ENCODE measurements at regions not wholly inside any gene's neighbourhood (a gene's known extent, or its start where the extent isn't known, plus 50 kb on each side); places are given as distances from the start of the nearest gene placed in this dataset.

DNA sequence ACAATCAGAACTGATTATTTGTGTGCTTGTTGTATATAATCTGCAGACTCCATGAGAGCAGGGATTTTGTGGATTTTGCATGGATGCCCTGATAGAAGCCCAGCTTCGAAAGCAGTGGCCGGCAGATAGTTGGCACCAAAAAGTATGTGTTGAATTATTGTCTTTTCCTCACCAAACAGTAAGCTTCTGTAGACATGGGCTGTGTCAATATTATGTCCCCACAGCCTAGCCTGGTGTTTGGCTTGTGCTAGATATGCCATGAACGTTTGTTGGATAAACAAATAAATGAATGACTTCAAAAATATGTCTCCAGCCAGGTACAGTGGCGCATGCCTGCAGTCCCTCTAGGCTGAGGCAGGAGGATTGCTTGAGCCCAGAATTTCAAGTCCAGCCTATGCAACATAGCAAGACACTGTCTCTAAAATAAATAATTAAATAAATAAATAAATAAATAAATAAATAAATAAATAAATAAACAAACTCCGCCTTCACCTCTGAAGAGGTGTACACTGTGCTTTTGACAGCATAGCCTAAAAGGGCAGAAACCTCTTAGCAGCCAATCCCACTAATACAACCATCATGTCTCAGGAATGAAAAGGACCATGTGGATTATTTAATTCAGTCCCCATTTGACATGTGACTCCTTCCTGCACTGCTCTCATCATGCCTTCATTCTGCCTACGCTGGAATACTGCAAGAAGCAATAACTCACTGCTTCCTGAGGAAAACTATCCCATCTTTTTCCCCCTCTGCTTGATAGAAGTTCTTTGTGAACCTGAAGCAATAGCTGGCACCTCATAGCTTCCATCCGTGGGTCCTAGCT is 335.2 kb downstream of the FBXW7 start:
- Histone ChIP-seq H3K9me3 (ENCODE audit: control insufficient read depth in 2 of 2, low read length in 2 of 2) (no peaks in the 10 kb centered on the region), H3K27ac (ENCODE audit: low read depth in 2 of 2, low read length in 2 of 2) (no peak overlapping the region), H3K27me3 (ENCODE audit: control insufficient read depth in 2 of 2, insufficient read depth in 2 of 2, low read length in 2 of 2) (no peaks in the 10 kb centered on the region), H3K4me1 (ENCODE audit: control insufficient read depth in 2 of 2, insufficient read depth in 2 of 2, low read length in 2 of 2) (no peaks in the 10 kb centered on the region), H3K36me3 (ENCODE audit: control insufficient read depth in 2 of 2, insufficient read depth in 2 of 2, low read length in 2 of 2) (no peaks in the 10 kb centered on the region), H3K4me3 (ENCODE audit: low read length in 2 of 2) (no peak overlapping the region), H3K9ac (ENCODE audit: low read depth in 1 of 2, low read length in 2 of 2) (no peak overlapping the region)

DNA sequence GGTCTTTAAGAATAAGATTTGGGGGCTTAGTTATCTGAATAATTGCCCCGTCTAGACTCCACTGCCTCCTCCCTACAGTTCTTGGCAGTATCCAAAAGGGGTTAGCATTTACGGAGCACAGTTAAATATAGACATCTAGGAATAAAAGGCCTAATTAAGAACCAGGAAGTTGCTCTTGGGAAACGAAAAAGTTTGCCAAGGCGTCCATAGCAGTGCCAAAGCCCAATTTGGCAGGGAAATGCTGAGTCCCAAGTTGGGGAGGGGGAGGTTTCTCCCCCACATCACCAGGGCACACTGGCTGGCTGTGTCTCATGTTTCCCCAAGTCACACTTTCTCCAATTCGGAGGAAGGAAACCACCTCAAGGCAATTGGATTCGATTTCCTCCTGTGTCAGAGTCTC is 338.7 kb downstream of the FBXW7 start:
- Histone ChIP-seq H3K27me3 (ENCODE audit: control insufficient read depth in 2 of 2, insufficient read depth in 2 of 2, low read length in 2 of 2) (no peaks in the 10 kb centered on the region), H3K4me3 (ENCODE audit: low read length in 2 of 2) (no peak overlapping the region), H3K4me1 (ENCODE audit: control insufficient read depth in 2 of 2, insufficient read depth in 2 of 2, low read length in 2 of 2) (no peaks in the 10 kb centered on the region), H3K27ac (ENCODE audit: low read depth in 2 of 2, low read length in 2 of 2) (no peak overlapping the region), H3K9me3 (ENCODE audit: control insufficient read depth in 2 of 2, low read length in 2 of 2) (no peaks in the 10 kb centered on the region), H3K36me3 (ENCODE audit: control insufficient read depth in 2 of 2, insufficient read depth in 2 of 2, low read length in 2 of 2) (no peaks in the 10 kb centered on the region), H3K9ac (ENCODE audit: low read depth in 1 of 2, low read length in 2 of 2) (no peak overlapping the region)

DNA sequence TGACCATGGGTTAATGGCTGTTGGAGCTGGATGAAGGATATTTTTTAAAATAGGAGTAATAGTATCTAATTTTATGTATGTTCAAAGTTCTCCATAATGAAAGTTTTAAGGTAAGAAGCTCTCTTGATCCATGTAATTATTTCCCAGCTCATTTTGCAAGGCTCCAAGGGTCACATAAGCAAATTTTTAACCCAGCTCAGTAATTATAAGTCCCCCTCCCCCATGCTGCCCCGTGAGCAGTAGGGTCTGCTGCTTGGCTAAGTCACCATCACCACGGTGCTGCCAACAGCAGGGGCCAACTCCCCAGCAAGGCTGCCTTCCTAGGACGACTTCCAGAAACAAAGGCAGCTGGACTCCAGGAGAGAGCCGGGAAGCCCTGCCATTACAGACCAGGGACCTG is 340.0 kb downstream of the FBXW7 start:
- Histone ChIP-seq H3K4me1 (ENCODE audit: control insufficient read depth in 2 of 2, insufficient read depth in 2 of 2, low read length in 2 of 2) (no peaks in the 10 kb centered on the region), H3K9me3 (ENCODE audit: control insufficient read depth in 2 of 2, low read length in 2 of 2) (no peaks in the 10 kb centered on the region), H3K27ac (ENCODE audit: low read depth in 2 of 2, low read length in 2 of 2) (no peak overlapping the region), H3K36me3 (ENCODE audit: control insufficient read depth in 2 of 2, insufficient read depth in 2 of 2, low read length in 2 of 2) (no peaks in the 10 kb centered on the region), H3K27me3 (ENCODE audit: control insufficient read depth in 2 of 2, insufficient read depth in 2 of 2, low read length in 2 of 2) (peaks cover 0 to under 1% of the 10 kb centered on the region in 2 donors), H3K9ac (ENCODE audit: low read depth in 1 of 2, low read length in 2 of 2) (no peak overlapping the region), H3K4me3 (ENCODE audit: low read length in 2 of 2) (no peak overlapping the region)

DNA sequence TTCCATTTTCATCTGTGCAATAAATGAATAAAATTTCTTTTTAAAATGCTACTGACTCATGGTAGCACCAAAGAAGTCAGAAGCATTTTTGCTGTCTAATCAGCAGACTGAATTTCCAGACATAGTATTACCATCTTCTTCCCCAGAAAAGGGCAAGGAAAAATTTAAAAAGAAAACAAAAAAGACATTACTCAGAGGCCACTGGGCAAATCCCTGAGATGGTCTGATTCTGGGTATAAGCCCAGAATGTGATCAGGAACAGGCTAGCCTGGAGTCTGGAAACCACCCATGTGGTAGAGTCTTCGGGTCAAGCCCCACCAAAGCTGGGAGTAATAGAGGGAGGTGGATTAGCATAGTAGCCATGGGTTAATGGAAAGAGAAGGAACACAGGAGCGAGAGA is 342.8 kb downstream of the FBXW7 start:
- Histone ChIP-seq H3K9ac (ENCODE audit: low read depth in 1 of 2, low read length in 2 of 2) (no peak overlapping the region), H3K27ac (ENCODE audit: low read depth in 2 of 2, low read length in 2 of 2) (no peak overlapping the region), H3K4me3 (ENCODE audit: low read length in 2 of 2) (no peak overlapping the region), H3K9me3 (ENCODE audit: control insufficient read depth in 2 of 2, low read length in 2 of 2) (no peaks in the 10 kb centered on the region), H3K27me3 (ENCODE audit: control insufficient read depth in 2 of 2, insufficient read depth in 2 of 2, low read length in 2 of 2) (peaks cover 0 to 2% of the 10 kb centered on the region in 2 donors), H3K36me3 (ENCODE audit: control insufficient read depth in 2 of 2, insufficient read depth in 2 of 2, low read length in 2 of 2) (no peaks in the 10 kb centered on the region), H3K4me1 (ENCODE audit: control insufficient read depth in 2 of 2, insufficient read depth in 2 of 2, low read length in 2 of 2) (no peaks in the 10 kb centered on the region)

DNA sequence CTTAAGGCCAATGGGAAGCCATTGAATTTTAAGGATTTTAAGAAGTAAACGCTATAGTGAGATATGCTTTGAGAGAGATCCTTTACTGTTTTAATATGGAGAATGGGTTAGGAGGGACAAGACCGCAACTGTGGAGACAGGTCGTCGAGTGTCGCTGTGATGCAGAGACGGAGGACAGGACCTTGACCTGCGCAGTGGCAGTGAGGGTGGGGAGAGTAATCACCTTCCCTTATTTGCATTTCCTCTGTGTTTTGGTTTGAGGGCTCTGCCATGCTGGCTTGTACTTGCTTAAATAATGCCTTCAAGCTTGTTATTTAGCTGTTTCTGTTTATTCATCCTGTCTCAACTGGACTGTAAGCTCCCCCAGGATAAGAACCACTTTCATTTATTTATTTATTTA is 345.0 kb downstream of the FBXW7 start:
- Histone ChIP-seq H3K4me1 (ENCODE audit: control insufficient read depth in 2 of 2, insufficient read depth in 2 of 2, low read length in 2 of 2) (no peaks in the 10 kb centered on the region), H3K9ac (ENCODE audit: low read depth in 1 of 2, low read length in 2 of 2) (no peak overlapping the region), H3K4me3 (ENCODE audit: low read length in 2 of 2) (no peak overlapping the region), H3K27me3 (ENCODE audit: control insufficient read depth in 2 of 2, insufficient read depth in 2 of 2, low read length in 2 of 2) (peaks cover 0 to 2% of the 10 kb centered on the region in 2 donors), H3K36me3 (ENCODE audit: control insufficient read depth in 2 of 2, insufficient read depth in 2 of 2, low read length in 2 of 2) (no peaks in the 10 kb centered on the region), H3K9me3 (ENCODE audit: control insufficient read depth in 2 of 2, low read length in 2 of 2) (no peaks in the 10 kb centered on the region), H3K27ac (ENCODE audit: low read depth in 2 of 2, low read length in 2 of 2) (no peak overlapping the region)

DNA sequence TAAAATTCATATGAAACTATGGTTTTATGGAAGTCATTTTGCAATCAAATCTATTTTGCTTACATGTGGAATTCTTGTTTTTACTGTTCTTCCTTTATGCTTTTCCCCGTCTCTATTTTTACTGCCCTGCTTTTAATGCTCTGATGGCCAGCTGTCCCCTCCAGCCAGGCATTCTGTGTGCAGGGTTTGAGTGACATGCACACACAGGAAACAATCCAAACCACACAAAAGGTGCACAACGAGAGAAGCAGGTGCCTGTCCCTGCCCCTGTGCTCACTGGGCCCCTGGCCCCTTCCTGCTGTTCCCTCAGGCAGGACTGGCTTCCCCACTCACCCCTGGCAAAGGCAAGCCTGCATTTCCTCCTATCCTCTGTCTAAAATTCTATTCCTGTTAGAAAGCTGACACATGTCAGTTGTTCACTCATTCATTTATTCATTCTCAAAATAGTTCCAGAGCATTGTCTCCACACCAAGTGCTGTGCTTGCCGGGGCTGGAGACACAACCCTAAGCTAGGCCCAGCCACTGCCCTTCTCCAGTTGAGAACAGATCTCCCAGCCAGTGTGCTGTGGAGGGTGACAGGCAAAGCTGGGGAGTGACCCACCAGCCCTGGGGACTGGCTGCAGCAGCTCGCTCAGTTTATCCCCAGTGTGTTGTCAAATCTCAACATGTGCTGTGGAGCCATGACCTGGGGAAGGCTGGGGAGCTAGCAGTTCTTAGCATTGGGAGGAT is 346.3 kb downstream of the FBXW7 start:
- H3K4me3 ChIP-seq (ENCODE audit: low read length in 2 of 2), result no peak overlapping the region
- no peaks in the 10 kb centered on the region for H3K36me3 ChIP-seq (ENCODE audit: control insufficient read depth in 2 of 2, insufficient read depth in 2 of 2, low read length in 2 of 2)
- H3K27ac ChIP-seq (ENCODE audit: low read depth in 2 of 2, low read length in 2 of 2), result no peak overlapping the region

DNA sequence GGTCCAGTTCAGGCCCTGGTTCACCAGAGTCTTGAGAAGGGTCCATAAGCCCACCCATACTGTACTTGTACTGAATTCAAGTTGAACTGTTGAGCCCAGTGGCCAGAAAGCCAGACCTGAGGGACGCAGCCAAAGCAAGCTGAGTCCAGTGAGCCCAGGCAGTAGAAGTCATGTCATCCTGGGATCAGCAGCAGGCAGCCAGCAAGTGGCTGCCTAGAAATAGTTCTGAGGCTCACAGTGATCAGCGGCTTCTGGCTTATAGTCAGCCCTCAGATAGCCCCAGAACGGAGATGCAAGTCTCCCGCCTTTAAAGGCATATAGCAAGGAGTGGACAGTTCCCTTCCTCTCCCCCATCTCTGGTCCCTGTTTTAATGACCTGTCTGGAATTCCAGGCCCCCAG is 347.1 kb downstream of the FBXW7 start:
- Histone ChIP-seq H3K36me3 (ENCODE audit: control insufficient read depth in 2 of 2, insufficient read depth in 2 of 2, low read length in 2 of 2) (no peaks in the 10 kb centered on the region), H3K9ac (ENCODE audit: low read depth in 1 of 2, low read length in 2 of 2) (no peak overlapping the region), H3K27me3 (ENCODE audit: control insufficient read depth in 2 of 2, insufficient read depth in 2 of 2, low read length in 2 of 2) (peaks cover 0 to 2% of the 10 kb centered on the region in 2 donors), H3K9me3 (ENCODE audit: control insufficient read depth in 2 of 2, low read length in 2 of 2) (no peaks in the 10 kb centered on the region), H3K27ac (ENCODE audit: low read depth in 2 of 2, low read length in 2 of 2) (no peak overlapping the region), H3K4me1 (ENCODE audit: control insufficient read depth in 2 of 2, insufficient read depth in 2 of 2, low read length in 2 of 2) (no peaks in the 10 kb centered on the region), H3K4me3 (ENCODE audit: low read length in 2 of 2) (no peak overlapping the region)

More for the DNA sequence above, 346.3 kb downstream of the FBXW7 start:
- Histone ChIP-seq H3K9me3 (ENCODE audit: control insufficient read depth in 2 of 2, low read length in 2 of 2) (no peaks in the 10 kb centered on the region), H3K9ac (ENCODE audit: low read depth in 1 of 2, low read length in 2 of 2) (no peak overlapping the region), H3K27me3 (ENCODE audit: control insufficient read depth in 2 of 2, insufficient read depth in 2 of 2, low read length in 2 of 2) (peaks cover 0 to 2% of the 10 kb centered on the region in 2 donors), H3K4me1 (ENCODE audit: control insufficient read depth in 2 of 2, insufficient read depth in 2 of 2, low read length in 2 of 2) (no peaks in the 10 kb centered on the region)

DNA sequence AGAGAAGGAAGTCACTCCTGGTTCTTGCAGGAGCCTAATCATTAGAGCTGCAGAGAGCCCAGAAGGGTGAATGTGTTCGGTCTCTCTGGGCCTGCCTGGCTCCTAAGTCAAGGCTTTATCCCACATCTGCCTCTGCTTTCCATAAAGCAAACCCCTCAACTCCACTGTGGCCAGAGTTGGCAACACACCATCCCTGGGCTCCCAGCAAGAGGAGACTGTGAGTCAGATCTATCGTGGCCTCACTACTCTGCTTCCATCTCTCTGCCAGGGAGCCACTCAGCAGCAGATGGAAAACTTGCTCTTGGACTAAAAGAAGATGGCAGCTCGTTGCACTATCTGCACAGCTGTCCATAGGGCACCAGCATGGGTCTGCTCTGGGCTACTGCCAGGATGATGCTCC is 348.2 kb downstream of the FBXW7 start:
- Histone ChIP-seq H3K9me3 (ENCODE audit: control insufficient read depth in 2 of 2, low read length in 2 of 2) (no peaks in the 10 kb centered on the region), H3K27ac (ENCODE audit: low read depth in 2 of 2, low read length in 2 of 2) (no peak overlapping the region), H3K27me3 (ENCODE audit: control insufficient read depth in 2 of 2, insufficient read depth in 2 of 2, low read length in 2 of 2) (peaks cover 0 to 2% of the 10 kb centered on the region in 2 donors), H3K4me3 (ENCODE audit: low read length in 2 of 2) (no peak overlapping the region), H3K36me3 (ENCODE audit: control insufficient read depth in 2 of 2, insufficient read depth in 2 of 2, low read length in 2 of 2) (no peaks in the 10 kb centered on the region), H3K4me1 (ENCODE audit: control insufficient read depth in 2 of 2, insufficient read depth in 2 of 2, low read length in 2 of 2) (no peaks in the 10 kb centered on the region), H3K9ac (ENCODE audit: low read depth in 1 of 2, low read length in 2 of 2) (no peak overlapping the region)

DNA sequence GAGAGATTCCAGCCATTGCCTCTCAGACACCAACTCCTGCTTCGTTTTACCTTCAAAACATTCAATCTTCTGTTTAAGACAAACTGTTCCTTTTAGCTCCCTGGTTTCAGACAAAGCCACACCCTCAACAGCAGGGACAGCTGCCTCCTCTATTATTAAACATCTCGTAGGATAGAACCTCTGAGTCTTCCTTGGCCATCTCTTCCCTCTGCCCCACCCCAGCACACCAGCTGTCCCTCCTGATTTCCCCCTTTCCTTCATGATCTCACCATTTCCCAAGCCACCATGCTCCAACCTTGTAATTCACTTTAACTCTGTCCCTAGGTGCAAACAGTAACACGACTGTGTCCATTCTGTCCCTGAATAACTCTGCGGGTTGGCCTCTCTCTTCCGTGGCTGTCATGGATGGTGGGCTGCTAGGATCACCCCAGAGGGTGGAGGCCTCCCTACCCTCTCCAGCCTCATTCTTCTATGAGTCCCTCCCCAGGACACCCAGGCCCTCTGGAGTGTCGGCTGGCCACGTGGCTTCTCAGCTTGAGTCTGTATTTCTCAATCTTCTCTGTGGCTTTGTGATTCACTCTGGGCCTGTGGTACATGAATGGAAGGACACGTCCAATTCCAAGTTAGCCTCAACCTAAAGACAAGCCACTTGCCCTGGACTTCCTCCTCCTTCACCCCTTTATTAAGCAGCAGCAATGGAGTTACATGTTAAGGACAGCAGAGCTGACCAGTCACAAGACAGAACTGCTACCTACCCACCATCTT is 349.9 kb downstream of the FBXW7 start:
- no peak overlapping the region for H3K4me3 ChIP-seq (ENCODE audit: low read length in 2 of 2)
- no peaks in the 10 kb centered on the region for H3K36me3 ChIP-seq (ENCODE audit: control insufficient read depth in 2 of 2, insufficient read depth in 2 of 2, low read length in 2 of 2)
- H3K9me3 ChIP-seq (ENCODE audit: control insufficient read depth in 2 of 2, low read length in 2 of 2), result no peaks in the 10 kb centered on the region
- H3K9ac ChIP-seq (ENCODE audit: low read depth in 1 of 2, low read length in 2 of 2), result no peak overlapping the region
- no peak overlapping the region for H3K27ac ChIP-seq (ENCODE audit: low read depth in 2 of 2, low read length in 2 of 2)
- H3K27me3 ChIP-seq (ENCODE audit: control insufficient read depth in 2 of 2, insufficient read depth in 2 of 2, low read length in 2 of 2), result peaks cover 0 to 2% of the 10 kb centered on the region in 2 donors
- H3K4me1 ChIP-seq (ENCODE audit: control insufficient read depth in 2 of 2, insufficient read depth in 2 of 2, low read length in 2 of 2), result no peaks in the 10 kb centered on the region

DNA sequence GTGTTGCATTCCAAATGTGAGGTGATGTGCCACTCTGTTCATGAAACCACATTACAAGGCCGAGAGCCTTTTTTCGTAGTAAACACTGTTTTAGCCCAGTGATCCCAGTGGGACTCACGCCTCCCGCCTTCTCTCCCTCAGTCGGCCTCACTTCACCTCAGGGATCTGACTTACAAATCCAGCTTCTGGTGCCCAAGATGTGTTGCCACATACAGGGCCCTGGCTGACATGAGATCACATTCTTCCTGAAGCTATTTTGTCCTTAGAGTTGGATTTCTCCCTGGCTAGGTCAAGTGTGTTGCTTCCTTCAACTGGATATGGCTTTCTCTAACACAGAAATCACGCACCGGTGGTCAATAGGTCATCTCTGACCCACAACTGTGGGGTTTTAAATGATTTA is 354.7 kb downstream of the FBXW7 start:
- H3K9ac ChIP-seq (ENCODE audit: low read depth in 1 of 2, low read length in 2 of 2), result no peak overlapping the region
- H3K9me3 ChIP-seq (ENCODE audit: control insufficient read depth in 2 of 2, low read length in 2 of 2), result no peaks in the 10 kb centered on the region
- no peaks in the 10 kb centered on the region for H3K4me1 ChIP-seq (ENCODE audit: control insufficient read depth in 2 of 2, insufficient read depth in 2 of 2, low read length in 2 of 2)
- no peaks in the 10 kb centered on the region for H3K36me3 ChIP-seq (ENCODE audit: control insufficient read depth in 2 of 2, insufficient read depth in 2 of 2, low read length in 2 of 2)
- no peak overlapping the region for H3K27ac ChIP-seq (ENCODE audit: low read depth in 2 of 2, low read length in 2 of 2)
- no peak overlapping the region for H3K4me3 ChIP-seq (ENCODE audit: low read length in 2 of 2)
- H3K27me3 ChIP-seq (ENCODE audit: control insufficient read depth in 2 of 2, insufficient read depth in 2 of 2, low read length in 2 of 2), result no peaks in the 10 kb centered on the region
